PC-9 (cell line): ENCODE measurements at regions not wholly inside any gene's neighbourhood (a gene's known extent, or its start where the extent isn't known, plus 50 kb on each side); places are given as distances from the start of the nearest gene placed in this dataset.

ENCODE experiments used
- CTCF ChIP-seq: fragments of 200-600 bp; sonication (generic); conservative IDR thresholded peaks from 2 replicates; pipeline ENCODE4 v1.6.1; 2017; ENCODE audit warnings: mixed run types, antibody characterized with exemption, mild to moderate bottlenecking, moderate library complexity
- EZH2 ChIP-seq: fragments of 200-600 bp; sonication (generic); IDR thresholded peaks from 2 replicates; pipeline ENCODE4 v1.8.0; 2017; ENCODE audit warnings: antibody characterized with exemption, low read depth

GRCh38 chr2:185360776-185361175 lies 377.8 kb upstream of the FSIP2 start:
- no peak for TF ChIP-seq CTCF
- no peak for TF ChIP-seq EZH2
